A673 (cell line): ENCODE measurements at regions not wholly inside any gene's neighbourhood (a gene's known extent, or its start where the extent isn't known, plus 50 kb on each side); places are given as distances from the start of the nearest gene placed in this dataset.

Source experiments
- CTCF ChIP-seq: fragments of 300-800, 200-600 bp; sonication (generic); conservative IDR thresholded peaks from 2 replicates; pipeline ENCODE4 v1.5.1; 2017; ENCODE audit warnings: low read depth, mild to moderate bottlenecking, antibody characterized with exemption, low read length, moderate library complexity, mixed read lengths
- EZH2 ChIP-seq: fragments of 200-600 bp; sonication (generic); IDR thresholded peaks from 2 replicates; pipeline ENCODE4 v1.6.1; 2017; ENCODE audit warnings: borderline replicate concordance, low read depth, mild to moderate bottlenecking, mixed read lengths, antibody characterized with exemption, low read length; ENCODE audit not compliant: poor library complexity, severe bottlenecking

- TF ChIP-seq CTCF = no peak
- TF ChIP-seq EZH2 = no peak
Measured at GRCh38 chr3:158918451-158918850, 116.6 kb downstream of the MFSD1 start.
